GM18519 (cell line): ENCODE measurements at regions not wholly inside any gene's neighbourhood (a gene's known extent, or its start where the extent isn't known, plus 50 kb on each side); places are given as distances from the start of the nearest gene placed in this dataset.
A peak's percentile ranks its signal among the peaks of the same experiment; 100 is the strongest.

Experiments used
- ATAC-seq: cut with Tn5 transposase; IDR thresholded peaks from one replicate; pipeline ENCODE4 v1.9.1; 2021; ENCODE audit warnings: mild to moderate bottlenecking, moderate library complexity; ENCODE audit not compliant: unreplicated experiment, low FRiP score

DNA sequence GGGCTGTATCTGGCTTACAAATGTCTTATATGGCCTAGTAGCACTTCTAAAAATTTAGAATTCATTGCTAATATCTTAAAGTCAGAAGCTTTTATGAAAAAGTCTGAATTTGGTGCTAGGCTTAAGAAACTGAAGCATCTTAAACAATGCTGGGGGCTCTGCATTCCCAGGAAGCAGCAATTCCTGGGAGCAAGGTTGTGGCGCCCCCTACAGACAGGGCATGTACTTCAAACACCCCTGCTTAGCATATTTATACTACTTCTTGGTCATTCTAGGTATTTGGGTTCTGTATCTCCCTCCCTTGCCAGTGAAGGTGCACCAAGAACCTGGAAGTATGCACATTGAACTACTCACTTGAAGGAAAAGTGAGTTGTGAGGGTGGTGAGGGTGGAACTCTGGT is 64.6 kb upstream of the GRIA1 start:
- ATAC-seq: no peak

- ATAC-seq: peak; percentile 81
These were observed 60.6 kb upstream of the GRIA1 start for GRCh38 chr5:153429761-153430380.

DNA sequence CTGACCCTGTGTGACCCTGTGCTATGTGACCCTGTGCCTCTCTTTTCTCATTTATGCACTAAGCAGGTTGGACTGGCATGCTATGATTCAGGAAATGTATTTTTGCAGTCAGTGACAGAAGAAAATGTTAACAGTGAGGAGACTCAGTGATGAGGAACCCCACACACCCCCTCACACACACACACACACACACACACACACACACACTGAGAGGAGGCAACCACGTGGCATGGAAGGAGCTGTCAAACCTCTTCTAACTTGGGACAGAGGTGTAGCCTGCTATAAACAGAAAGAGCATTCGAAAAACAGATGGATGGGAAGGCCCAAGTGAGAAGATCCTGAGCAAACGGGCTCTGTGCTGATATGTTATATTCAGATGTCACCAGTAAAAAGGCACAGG is 57.9 kb upstream of the GRIA1 start:
- no peak for ATAC-seq

DNA sequence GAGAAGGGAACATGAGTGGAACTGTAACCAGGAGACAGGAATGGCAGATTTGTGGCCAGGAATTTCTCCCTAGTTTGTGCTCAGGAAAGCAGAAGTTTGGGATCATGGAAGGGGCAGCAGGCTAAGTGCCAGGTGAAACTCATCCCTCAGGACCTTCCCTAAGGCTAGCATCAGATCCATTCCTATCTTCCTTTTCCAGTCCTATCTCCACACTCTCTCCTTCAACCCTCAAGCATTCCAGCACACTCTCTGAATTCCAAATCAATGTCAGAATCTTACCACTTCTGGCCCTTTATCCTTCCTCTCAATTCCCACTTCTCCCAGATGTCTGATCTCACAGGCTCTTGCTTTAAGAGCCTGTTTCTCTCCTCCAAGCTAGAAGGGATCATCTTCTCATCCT is 53.2 kb upstream of the GRIA1 start:
- no peak for ATAC-seq

- ATAC-seq: no peak
These were observed 51.3 kb upstream of the GRIA1 start for GRCh38 chr5:153439130-153439529.
